SU-DHL-6 (cell line): ENCODE measurements at regions not wholly inside any gene's neighbourhood (a gene's known extent, or its start where the extent isn't known, plus 50 kb on each side); places are given as distances from the start of the nearest gene placed in this dataset.

ENCODE experiments used
- H2AFZ ChIP-seq: fragments of 200-600 bp; sonication (generic); 2 replicates; pipeline ENCODE4 v1.6.1; 2014; ENCODE audit warnings: low read depth, mild to moderate bottlenecking, moderate library complexity, mixed read lengths, antibody characterized with exemption, low read length; ENCODE audit not compliant: severe bottlenecking
- H3F3A ChIP-seq: fragments of 200-600 bp; shearing (Covaris generic); 2 replicates; pipeline ENCODE4 v1.6.0; 2016; ENCODE audit warnings: antibody characterized with exemption, mild to moderate bottlenecking; ENCODE audit not compliant: insufficient read depth
- H3K27ac ChIP-seq: fragments of 200-600 bp; sonication (generic); 2 replicates; pipeline ENCODE4 v1.5.1; 2016; ENCODE audit warnings: low read depth, mild to moderate bottlenecking, low read length, moderate library complexity, mixed read lengths
- H3K27me3 ChIP-seq: fragments of 200-600 bp; sonication (generic), shearing (Covaris generic); 2 replicates; pipeline ENCODE4 v1.6.0; 2014; ENCODE audit warnings: mild to moderate bottlenecking, low read length
- H3K36me3 ChIP-seq: fragments of 200-600 bp; sonication (generic); 2 replicates; pipeline ENCODE4 v1.6.1; 2014; ENCODE audit warnings: mild to moderate bottlenecking, low read length, mixed read lengths
- H3K4me2 ChIP-seq: fragments of 300-600, 200-600 bp; shearing (Covaris generic), sonication (generic); 2 replicates; pipeline ENCODE4 v1.6.0; 2014; ENCODE audit warnings: low read length, low read depth, mild to moderate bottlenecking; ENCODE audit not compliant: poor library complexity, severe bottlenecking
- H3K4me3 ChIP-seq: fragments of 200-600 bp; sonication (generic); 2 replicates; pipeline ENCODE4 v1.5.1; 2014; ENCODE audit warnings: antibody characterized with exemption, low read length, mild to moderate bottlenecking, mixed read lengths; ENCODE audit not compliant: insufficient read depth, poor library complexity, severe bottlenecking
- H3K79me2 ChIP-seq: fragments of 200-600 bp; sonication (generic); 2 replicates; pipeline ENCODE4 v1.6.1; 2014; ENCODE audit warnings: mild to moderate bottlenecking, low read length, moderate library complexity; ENCODE audit not compliant: insufficient read depth
- H3K9ac ChIP-seq: fragments of 200-600 bp; sonication (generic); 2 replicates; pipeline ENCODE4 v1.7.0; 2014; ENCODE audit warnings: mild to moderate bottlenecking, low read length
- H3K9me2 ChIP-seq: fragments of 200-600 bp; sonication (generic); replicated peaks from 2 replicates; pipeline ENCODE4 v1.6.1; 2014; ENCODE audit warnings: low read length; ENCODE audit not compliant: insufficient read depth
- H3K9me3 ChIP-seq: fragments of 200-600 bp; sonication (generic); 2 replicates; pipeline ENCODE4 v1.6.1; 2014; ENCODE audit warnings: low read length, mixed read lengths; ENCODE audit not compliant: insufficient read depth
- H4K20me1 ChIP-seq: fragments of 200-600 bp; sonication (generic); 2 replicates; pipeline ENCODE4 v1.6.1; 2014; ENCODE audit warnings: low read depth, mild to moderate bottlenecking, antibody characterized with exemption, low read length, moderate library complexity, mixed read lengths
- CTCF ChIP-seq: fragments of 200-600 bp; sonication (generic); IDR thresholded peaks from one replicate; pipeline ENCODE4 v1.5.1; 2017; ENCODE audit warnings: antibody characterized with exemption, mild to moderate bottlenecking, low read length, moderate library complexity; ENCODE audit not compliant: insufficient read depth, poor library complexity, severe bottlenecking
- EZH2phosphoT487 ChIP-seq: fragments of 200-600 bp; sonication (generic), shearing (Covaris generic); conservative IDR thresholded peaks from 2 replicates; pipeline ENCODE4 v1.6.1; 2018; ENCODE audit warnings: mild to moderate bottlenecking, antibody characterized with exemption, low read length, moderate library complexity, mixed read lengths

GRCh38 chr1:181392133-181392532 is 91.2 kb upstream of the CACNA1E start:
- TF ChIP-seq EZH2phosphoT487 (no peak), CTCF (no peak)
- no peak overlapping the region for H3K27ac ChIP-seq
- H3K27me3 ChIP-seq: no peaks in the 10 kb centered on the region
- H3F3A ChIP-seq: no peaks in the 10 kb centered on the region
- no peak overlapping the region for H2AFZ ChIP-seq
- H3K9me2 ChIP-seq: no peaks in the 10 kb centered on the region
- no peaks in the 10 kb centered on the region for H3K36me3 ChIP-seq
- H3K4me2 ChIP-seq: no peak overlapping the region
- H3K9ac ChIP-seq: no peak overlapping the region
- no peak overlapping the region for H3K4me3 ChIP-seq
- H3K79me2 ChIP-seq: no peaks in the 10 kb centered on the region
- no peaks in the 10 kb centered on the region for H3K9me3 ChIP-seq
- H4K20me1 ChIP-seq: no peaks in the 10 kb centered on the region

- TF ChIP-seq CTCF (no peak), EZH2phosphoT487 (no peak)
- Histone ChIP-seq H3K79me2 (no peaks in the 10 kb centered on the region), H3K9ac (no peak overlapping the region), H3K27ac (no peak overlapping the region), H3K27me3 (no peaks in the 10 kb centered on the region), H4K20me1 (no peaks in the 10 kb centered on the region), H3K36me3 (no peaks in the 10 kb centered on the region), H3F3A (no peaks in the 10 kb centered on the region), H3K9me2 (no peaks in the 10 kb centered on the region), H2AFZ (no peak overlapping the region), H3K4me2 (no peak overlapping the region), H3K4me3 (no peak overlapping the region), H3K9me3 (no peaks in the 10 kb centered on the region)
Measured at GRCh38 chr1:181392613-181393220, 90.6 kb upstream of the CACNA1E start.

- H3K4me2 ChIP-seq: no peak overlapping the region
- no peaks in the 10 kb centered on the region for H3K27me3 ChIP-seq
- H4K20me1 ChIP-seq: no peaks in the 10 kb centered on the region
- no peak overlapping the region for H3K4me3 ChIP-seq
- no peaks in the 10 kb centered on the region for H3F3A ChIP-seq
- TF ChIP-seq EZH2phosphoT487 (no peak), CTCF (no peak)
- no peaks in the 10 kb centered on the region for H3K79me2 ChIP-seq
- no peak overlapping the region for H3K9ac ChIP-seq
- H3K9me3 ChIP-seq: no peaks in the 10 kb centered on the region
- H2AFZ ChIP-seq: no peak overlapping the region
- no peaks in the 10 kb centered on the region for H3K36me3 ChIP-seq
- H3K27ac ChIP-seq: no peak overlapping the region
- no peaks in the 10 kb centered on the region for H3K9me2 ChIP-seq
Measured at GRCh38 chr1:181394766-181395165, 88.6 kb upstream of the CACNA1E start.

- Histone ChIP-seq H3K4me2 (no peak overlapping the region), H2AFZ (no peak overlapping the region), H4K20me1 (no peaks in the 10 kb centered on the region), H3K9ac (no peak overlapping the region), H3K4me3 (no peak overlapping the region), H3K79me2 (no peaks in the 10 kb centered on the region), H3K27me3 (no peaks in the 10 kb centered on the region), H3K9me3 (no peaks in the 10 kb centered on the region), H3K36me3 (no peaks in the 10 kb centered on the region), H3F3A (no peaks in the 10 kb centered on the region), H3K27ac (no peak overlapping the region), H3K9me2 (no peaks in the 10 kb centered on the region)
- TF ChIP-seq CTCF (no peak), EZH2phosphoT487 (no peak)
Measured at GRCh38 chr1:181396171-181396670, 87.1 kb upstream of the CACNA1E start.
